Left lobe of liver (tissue), 2 donors: ENCODE measurements at regions not wholly inside any gene's neighbourhood (a gene's known extent, or its start where the extent isn't known, plus 50 kb on each side); places are given as distances from the start of the nearest gene placed in this dataset.

Experiments used
- ATAC-seq: fragments of 200-7000 bp; cut with Tn5 transposase; one replicate; pipeline ENCODE4 v1.9.1; 2020; ENCODE audit warnings: mild to moderate bottlenecking, moderate library complexity
- DNase-seq: peaks from one replicate; pipeline ENCODE4 v3.0.0-alpha.2; 2020; ENCODE audit warnings: low spot score
- donor health status: DM: no; HTN: no; CAD: no; lungs with moderate emphysema.
- donor health status: DM: no; HTN: yes; CAD: no.

DNA sequence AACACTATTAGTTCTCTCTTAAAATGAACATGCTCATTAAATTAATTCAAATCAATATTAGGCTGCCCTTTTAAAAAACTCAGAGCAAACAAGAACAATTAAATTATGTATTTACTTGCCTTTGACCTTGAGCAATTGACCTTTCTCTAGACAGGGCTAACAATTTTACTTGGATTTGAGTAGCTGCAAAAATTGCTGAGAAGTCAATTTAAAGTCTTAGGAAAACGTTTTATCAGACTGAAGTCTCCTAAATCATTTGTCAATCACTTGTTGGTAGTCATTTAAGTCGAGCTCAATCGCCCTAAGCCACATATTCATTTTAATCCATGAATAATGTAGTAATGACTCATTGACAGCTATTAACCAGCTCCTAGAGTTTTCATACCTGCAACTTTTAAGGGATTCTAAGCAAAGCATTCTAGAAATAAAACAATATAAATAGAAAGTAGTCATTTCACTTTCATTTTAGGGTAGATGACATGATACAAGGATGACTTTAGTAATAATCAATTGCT is 84.9 kb upstream of the SEC61G start:
- no peak for DNase-seq
- ATAC-seq, result no peak

- ATAC-seq (no peak), DNase-seq (no peak)
Measured at GRCh38 chr7:54846273-54846672, 87.3 kb upstream of the SEC61G start.

DNA sequence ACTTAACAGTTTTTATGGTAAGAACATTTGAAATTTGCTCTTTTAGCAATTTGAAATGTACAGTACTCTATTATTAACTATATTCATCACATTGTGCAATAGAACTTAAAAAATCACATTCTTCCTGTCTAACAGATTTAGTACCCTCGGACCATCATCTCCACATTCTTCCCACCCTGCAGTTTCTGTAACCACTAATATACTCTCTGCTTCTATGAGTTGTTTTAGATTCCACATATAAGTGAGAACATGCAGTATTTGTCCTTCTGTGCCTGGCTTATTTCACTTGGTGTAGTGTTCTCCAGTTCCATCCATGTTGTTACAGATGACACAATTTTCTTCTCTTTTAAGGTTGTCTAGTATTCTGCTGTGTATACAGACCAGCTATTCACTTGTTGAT is 88.9 kb upstream of the SEC61G start:
- ATAC-seq, result no peak
- no peak for DNase-seq

DNA sequence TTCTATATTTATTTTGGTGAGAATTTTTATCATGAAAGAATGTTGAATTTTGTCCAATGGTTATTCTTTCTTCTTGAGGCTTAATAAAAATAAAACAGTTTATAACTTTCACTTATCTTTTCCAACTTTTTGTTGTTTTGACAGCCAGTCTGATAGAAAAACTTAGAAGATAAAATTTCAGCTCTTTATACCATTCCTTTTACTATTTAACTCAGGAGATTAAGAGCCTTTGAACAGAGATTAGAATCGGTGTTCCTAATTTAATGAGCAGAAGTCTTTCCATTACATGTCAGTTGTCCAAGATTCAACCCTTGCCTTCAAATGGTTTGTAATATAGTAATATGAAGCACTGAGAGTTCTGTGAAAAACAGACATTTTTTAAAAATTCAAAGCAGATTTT is 97.8 kb upstream of the SEC61G start:
- DNase-seq (no peak), ATAC-seq (no peak)

DNA sequence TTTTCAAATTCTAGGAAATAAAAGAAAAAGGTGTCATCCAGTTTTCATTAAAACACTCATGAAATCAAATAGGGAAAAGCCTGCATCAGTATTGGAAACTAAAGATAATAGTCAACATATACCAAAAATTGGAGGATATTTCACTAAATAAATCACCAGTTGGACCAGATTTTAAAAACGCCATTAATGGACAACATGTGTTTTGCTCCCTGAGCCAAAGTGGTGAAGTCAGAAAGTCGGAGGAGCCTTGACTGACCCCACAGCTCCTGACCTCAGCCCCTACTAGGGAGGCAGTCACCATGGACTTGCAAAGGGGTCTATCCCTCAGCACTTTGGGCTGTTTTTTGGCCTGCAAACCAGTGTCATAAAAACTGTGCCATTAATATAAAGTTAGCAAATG is 98.3 kb upstream of the SEC61G start:
- no peak for ATAC-seq
- DNase-seq, result no peak

GRCh38 chr7:54858008-54858692 is 99.1 kb upstream of the SEC61G start:
- DNase-seq (no peak), ATAC-seq (no peak)

GRCh38 chr7:54859066-54859465 is 100.1 kb upstream of the SEC61G start:
- ATAC-seq (no peak), DNase-seq (no peak)

- DNase-seq (no peak), ATAC-seq (peak; percentile 73)
Measured at GRCh38 chr7:54859545-54859944, 100.5 kb upstream of the SEC61G start.

DNA sequence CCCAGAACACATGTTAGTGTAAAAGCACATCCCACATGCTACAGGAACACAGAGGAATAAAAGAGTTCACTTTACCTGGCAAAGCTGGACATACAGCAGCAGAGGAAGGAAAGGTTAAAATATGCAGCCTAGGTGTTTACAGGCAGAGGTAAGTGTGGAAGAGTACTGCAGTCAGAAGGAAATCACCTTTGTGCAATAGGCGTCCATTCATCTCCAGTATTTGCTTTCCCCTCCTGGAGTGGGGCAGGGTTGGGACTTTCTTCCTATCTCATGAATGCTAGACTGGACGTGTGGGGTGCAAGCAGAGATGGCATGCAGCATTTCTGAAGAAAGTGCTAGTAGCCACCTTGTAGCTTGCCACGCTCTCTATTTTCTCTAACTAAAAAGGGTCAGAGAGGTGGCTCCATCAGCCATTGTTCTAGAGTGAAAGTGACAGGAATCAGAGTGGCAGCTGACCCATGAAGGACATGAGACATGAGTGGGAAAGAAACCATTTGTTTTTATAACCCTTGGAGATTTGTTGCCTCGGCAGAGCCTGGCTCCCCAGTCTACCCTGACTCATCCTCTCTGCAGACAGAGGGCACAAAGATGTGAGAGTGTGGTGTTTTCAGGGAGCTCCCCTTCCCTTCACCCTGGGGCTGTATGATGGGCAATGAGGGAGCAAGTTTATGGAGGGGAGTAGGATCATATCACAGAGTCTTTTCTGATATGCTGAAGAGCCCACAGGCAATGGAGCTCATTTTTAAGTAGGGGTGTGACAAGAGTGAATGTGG is 101.2 kb upstream of the SEC61G start:
- DNase-seq, result no peak
- no peak for ATAC-seq

- DNase-seq, result no peak
- no peak for ATAC-seq
Measured at GRCh38 chr7:54860843-54861242, 101.8 kb upstream of the SEC61G start.

DNA sequence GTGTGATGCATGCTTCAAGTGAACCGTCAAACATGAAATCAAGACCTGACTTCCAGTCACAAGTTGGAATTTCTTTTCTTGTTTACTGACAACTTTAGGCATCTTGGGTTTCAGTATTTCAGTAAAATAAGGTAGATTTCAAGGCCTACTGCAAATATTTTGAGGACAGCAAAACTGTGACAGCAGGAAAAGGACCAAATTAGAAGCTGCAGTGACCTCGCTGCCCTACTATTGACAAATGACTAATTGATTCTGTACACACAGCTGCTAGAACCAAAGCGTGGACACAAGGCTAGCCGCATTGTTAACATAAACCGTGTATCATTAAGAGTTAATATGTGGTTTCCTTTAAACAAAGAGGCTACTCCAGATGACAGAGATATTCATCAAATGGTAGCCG is 105.7 kb upstream of the SEC61G start:
- ATAC-seq, result no peak

DNA sequence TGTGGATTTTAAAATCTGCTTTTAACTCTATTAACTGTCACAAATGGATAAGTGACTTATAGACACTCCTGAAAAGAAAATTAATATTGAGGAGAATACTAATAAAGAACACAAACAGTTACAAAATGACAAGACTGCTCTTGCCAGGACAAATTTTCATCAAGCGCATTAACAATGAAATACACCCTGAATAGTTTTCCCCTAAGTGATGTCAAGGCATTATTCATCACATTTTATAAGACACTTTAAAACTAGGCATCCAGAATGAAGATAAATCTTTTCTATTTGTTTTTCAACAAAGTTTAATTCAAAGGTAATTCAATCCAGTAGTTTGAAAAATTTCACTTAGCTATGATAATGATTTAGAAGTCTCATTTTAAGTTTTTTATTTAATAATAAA is 110.5 kb upstream of the SEC61G start:
- no peak for DNase-seq
- ATAC-seq, result no peak

More for the DNA sequence above, 105.7 kb upstream of the SEC61G start:
- no peak for DNase-seq

DNA sequence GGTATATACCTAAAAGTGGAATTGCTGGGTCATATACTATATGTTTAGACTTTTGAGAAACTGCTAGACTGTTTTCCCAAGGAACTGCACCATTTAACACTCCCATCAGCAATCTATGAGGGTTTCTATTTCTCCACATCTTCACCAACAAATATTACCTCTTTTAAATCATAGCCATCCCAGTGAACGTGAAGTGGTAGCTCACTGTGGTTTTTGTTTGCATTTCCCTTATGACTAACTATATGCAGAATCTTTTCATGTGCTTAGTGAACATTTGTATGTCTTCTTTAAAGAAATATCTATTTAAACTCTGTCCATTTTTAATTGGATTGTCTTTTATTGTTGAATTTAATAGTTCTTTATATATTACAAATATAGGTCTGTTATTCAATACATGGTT is 115.8 kb upstream of the SEC61G start:
- ATAC-seq (no peak), DNase-seq (no peak)

GRCh38 chr7:54877683-54878082 is 118.7 kb upstream of the SEC61G start:
- DNase-seq, result no peak
- peak; percentile 98 for ATAC-seq

DNA sequence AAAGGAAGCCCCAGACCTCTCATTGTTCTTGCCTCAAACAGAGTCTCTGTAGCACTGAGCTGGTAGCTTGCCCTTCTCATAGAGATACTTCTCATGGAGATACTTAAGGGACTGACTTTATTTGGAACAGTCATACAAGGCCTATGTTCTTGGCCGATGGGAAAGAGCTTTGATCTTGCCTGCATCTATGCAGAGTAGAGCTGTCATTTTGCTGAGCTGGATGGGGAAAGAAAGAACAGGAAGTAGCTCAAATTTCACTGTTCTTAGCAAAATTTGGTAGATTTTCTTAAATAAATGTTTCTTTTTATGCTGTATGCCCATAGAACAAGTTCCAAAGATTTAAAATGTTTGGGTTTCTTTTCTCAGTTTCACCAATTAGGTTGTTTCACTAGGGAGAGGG is 119.3 kb upstream of the SEC61G start:
- DNase-seq (no peak), ATAC-seq (peak; percentile 23)

GRCh38 chr7:54879776-54880175 is 120.8 kb upstream of the SEC61G start:
- ATAC-seq (no peak), DNase-seq (no peak)

DNA sequence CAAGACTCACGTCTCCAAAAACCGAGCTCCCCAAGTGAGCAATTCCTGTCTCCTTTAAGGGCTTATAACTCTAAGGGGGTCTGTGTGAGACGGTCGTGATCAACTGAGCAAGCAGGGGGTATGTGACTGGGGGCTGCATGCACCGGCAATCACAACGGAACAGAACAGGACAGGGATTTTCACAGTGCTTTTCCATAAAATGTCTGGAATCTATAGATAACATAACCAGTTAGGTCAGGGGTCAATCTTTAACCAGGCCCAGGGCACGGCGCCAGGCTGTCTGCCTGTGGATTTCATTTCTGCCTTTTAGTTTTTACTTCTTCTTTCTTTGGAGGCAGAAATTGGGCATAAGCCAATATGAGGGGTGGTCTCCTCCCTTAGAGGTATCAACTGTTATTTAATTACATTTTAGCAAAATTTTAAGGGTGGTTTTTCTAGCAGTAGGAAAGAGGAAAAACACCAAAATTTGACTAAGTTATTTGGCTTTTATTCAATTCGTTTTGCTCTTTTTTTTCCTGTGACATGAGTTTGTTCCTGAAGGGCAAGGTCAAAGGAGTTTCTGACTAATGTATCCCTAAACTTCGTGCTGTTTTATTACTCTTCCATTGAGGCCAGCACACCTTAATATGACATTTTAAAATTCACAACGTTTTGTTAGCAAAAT is 121.4 kb upstream of the SEC61G start:
- DNase-seq, result peak; percentile 57

GRCh38 chr7:54881816-54882520 is 123.0 kb upstream of the SEC61G start:
- DNase-seq, result no peak
- no peak for ATAC-seq

More for the DNA sequence above, 121.4 kb upstream of the SEC61G start:
- ATAC-seq, result no peak

DNA sequence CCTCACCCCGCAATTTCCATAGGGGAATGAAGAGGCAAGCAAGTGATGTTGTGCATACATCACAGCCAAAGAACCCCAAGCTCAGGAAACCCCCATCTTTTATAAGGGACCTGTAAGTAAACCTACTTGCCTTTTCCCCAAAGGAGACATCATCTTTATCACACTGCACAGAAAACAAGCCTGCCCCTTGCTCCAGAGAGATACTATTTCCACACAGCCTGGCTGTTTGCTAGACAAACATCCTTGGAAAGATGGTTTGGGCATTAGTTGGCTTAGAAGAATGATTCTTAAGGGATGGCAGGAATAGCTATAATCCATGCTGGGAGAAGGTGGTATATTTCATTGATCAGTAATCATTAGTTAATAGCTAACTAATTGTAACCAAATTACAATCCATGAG is 123.7 kb upstream of the SEC61G start:
- no peak for ATAC-seq
- DNase-seq, result no peak

GRCh38 chr7:54883576-54883975 is 124.6 kb upstream of the SEC61G start:
- no peak for ATAC-seq

DNA sequence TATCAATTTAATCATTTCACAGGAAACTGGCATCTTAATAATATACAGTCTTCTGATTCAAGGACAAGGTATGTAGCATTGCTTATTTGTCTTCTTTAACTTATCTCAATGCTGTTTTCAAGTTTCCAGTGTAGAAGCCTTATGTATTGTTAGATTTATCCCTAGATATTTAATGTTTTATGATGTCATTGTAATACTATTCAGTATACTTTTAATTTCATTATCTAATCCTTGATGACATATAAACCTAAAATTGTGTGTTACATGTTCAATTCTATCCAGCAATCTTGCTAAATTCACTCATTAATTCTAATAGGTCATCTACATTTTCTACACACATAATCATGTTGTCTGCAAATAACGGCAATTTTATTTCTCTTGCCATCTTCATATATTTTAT is 126.3 kb upstream of the SEC61G start:
- DNase-seq, result no peak
- ATAC-seq, result no peak

More at GRCh38 chr7:54883576-54883975, 124.6 kb upstream of the SEC61G start:
- DNase-seq, result no peak
